ACC112 (cell line): ENCODE measurements at regions not wholly inside any gene's neighbourhood (a gene's known extent, or its start where the extent isn't known, plus 50 kb on each side); places are given as distances from the start of the nearest gene placed in this dataset.
A peak's percentile ranks its signal among the peaks of the same experiment; 100 is the strongest.

Source experiments
- H2AFZ ChIP-seq: fragments of 200-600 bp; sonication (generic); one replicate; pipeline ENCODE4 v1.6.0; 2017; ENCODE audit warnings: antibody characterized with exemption, low read length; ENCODE audit not compliant: unreplicated experiment
- H3K27ac ChIP-seq: fragments of 200-600 bp; sonication (generic); 2 replicates; pipeline ENCODE4 v1.5.1; 2014; ENCODE audit warnings: low read depth, mild to moderate bottlenecking, antibody characterized with exemption, low read length, moderate library complexity
- H3K27me3 ChIP-seq: fragments of 200-600 bp; sonication (generic); 2 replicates; pipeline ENCODE4 v1.6.1; 2014; ENCODE audit warnings: mild to moderate bottlenecking, antibody characterized with exemption, low read length, moderate library complexity, mixed read lengths; ENCODE audit not compliant: insufficient read depth
- H3K36me3 ChIP-seq: fragments of 200-600 bp; sonication (generic); 2 replicates; pipeline ENCODE4 v1.6.1; 2016; ENCODE audit warnings: mild to moderate bottlenecking, antibody characterized with exemption, low read length, moderate library complexity, mixed read lengths; ENCODE audit not compliant: insufficient read depth
- H3K4me1 ChIP-seq: fragments of 200-600 bp; sonication (generic); one replicate; pipeline ENCODE4 v1.6.1; 2016; ENCODE audit warnings: low read length, mixed read lengths; ENCODE audit not compliant: insufficient read depth, unreplicated experiment, control insufficient read depth
- H3K4me3 ChIP-seq: fragments of 200-600 bp; sonication (generic); 2 replicates; pipeline ENCODE4 v1.5.1; 2014; ENCODE audit warnings: mild to moderate bottlenecking, low read depth, low read length
- H3K79me2 ChIP-seq: fragments of 200-600 bp; sonication (generic); one replicate; pipeline ENCODE4 v1.6.0; 2016; ENCODE audit warnings: low read length; ENCODE audit not compliant: control insufficient read depth, unreplicated experiment, insufficient read depth

- peaks cover 79% of the 10 kb centered on the region for H3K27me3 ChIP-seq
- no peak overlapping the region for H3K27ac ChIP-seq
- no peaks in the 10 kb centered on the region for H3K36me3 ChIP-seq
- no peak overlapping the region for H3K4me3 ChIP-seq
- H2AFZ ChIP-seq = no peak overlapping the region
- H3K4me1 ChIP-seq = peaks cover 6% of the 10 kb centered on the region
- no peaks in the 10 kb centered on the region for H3K79me2 ChIP-seq
Measured at GRCh38 chr10:101289541-101289940, 60.3 kb upstream of the LBX1 start.

- peaks cover 76% of the 10 kb centered on the region for H3K27me3 ChIP-seq
- no peak overlapping the region for H2AFZ ChIP-seq
- no peaks in the 10 kb centered on the region for H3K36me3 ChIP-seq
- H3K4me1 ChIP-seq = peaks cover 6% of the 10 kb centered on the region
- no peaks in the 10 kb centered on the region for H3K79me2 ChIP-seq
- no peak overlapping the region for H3K27ac ChIP-seq
- H3K4me3 ChIP-seq = no peak overlapping the region
Measured at GRCh38 chr10:101290431-101290830, 61.2 kb upstream of the LBX1 start.

- Histone ChIP-seq H3K4me1 (peaks cover 6% of the 10 kb centered on the region), H3K4me3 (peak overlapping the region; percentile 81), H3K27ac (no peak overlapping the region)
Measured at GRCh38 chr10:101290881-101291280, 61.6 kb upstream of the LBX1 start.

GRCh38 chr10:101291331-101292193 lies 62.3 kb upstream of the LBX1 start:
- peak overlapping the region; percentile 81 for H3K4me3 ChIP-seq
- no peak overlapping the region for H3K27ac ChIP-seq
- no peaks in the 10 kb centered on the region for H3K79me2 ChIP-seq
- H3K36me3 ChIP-seq = no peaks in the 10 kb centered on the region
- H3K4me1 ChIP-seq = peaks cover 6% of the 10 kb centered on the region
- peak overlapping the region; percentile 76 for H2AFZ ChIP-seq
- H3K27me3 ChIP-seq = peaks cover 69% of the 10 kb centered on the region

More at GRCh38 chr10:101290881-101291280, 61.6 kb upstream of the LBX1 start:
- Histone ChIP-seq H2AFZ (no peak overlapping the region), H3K27me3 (peaks cover 76% of the 10 kb centered on the region), H3K79me2 (no peaks in the 10 kb centered on the region), H3K36me3 (no peaks in the 10 kb centered on the region)

GRCh38 chr10:101292194-101293006 lies 61.6 kb upstream of the BTRC start:
- Histone ChIP-seq H2AFZ (peak overlapping the region; percentile 76), H3K27me3 (peaks cover 69% of the 10 kb centered on the region), H3K79me2 (no peaks in the 10 kb centered on the region), H3K4me1 (peaks cover 6% of the 10 kb centered on the region), H3K4me3 (peak overlapping the region; percentile 81), H3K36me3 (no peaks in the 10 kb centered on the region), H3K27ac (no peak overlapping the region)

GRCh38 chr10:101293007-101293723 lies 60.8 kb upstream of the BTRC start:
- Histone ChIP-seq H3K4me3 (no peak overlapping the region), H3K4me1 (peaks cover 6% of the 10 kb centered on the region), H3K27ac (no peak overlapping the region), H3K36me3 (no peaks in the 10 kb centered on the region), H2AFZ (no peak overlapping the region), H3K79me2 (no peaks in the 10 kb centered on the region), H3K27me3 (peaks cover 64% of the 10 kb centered on the region)

GRCh38 chr10:101294109-101294508 lies 59.9 kb upstream of the BTRC start:
- Histone ChIP-seq H3K79me2 (no peaks in the 10 kb centered on the region), H2AFZ (no peak overlapping the region)

GRCh38 chr10:101295261-101295660 lies 58.7 kb upstream of the BTRC start:
- Histone ChIP-seq H3K36me3 (no peaks in the 10 kb centered on the region), H3K79me2 (no peaks in the 10 kb centered on the region), H3K27me3 (peaks cover 66% of the 10 kb centered on the region), H3K4me3 (no peak overlapping the region), H3K4me1 (peaks cover 6% of the 10 kb centered on the region), H2AFZ (no peak overlapping the region), H3K27ac (no peak overlapping the region)

More at GRCh38 chr10:101294109-101294508, 59.9 kb upstream of the BTRC start:
- Histone ChIP-seq H3K36me3 (no peaks in the 10 kb centered on the region), H3K4me3 (no peak overlapping the region), H3K27ac (no peak overlapping the region), H3K27me3 (peaks cover 69% of the 10 kb centered on the region), H3K4me1 (peaks cover 6% of the 10 kb centered on the region)

GRCh38 chr10:101297901-101298486 lies 56.0 kb upstream of the BTRC start:
- Histone ChIP-seq H2AFZ (no peak overlapping the region), H3K4me1 (no peaks in the 10 kb centered on the region), H3K27me3 (peaks cover 55% of the 10 kb centered on the region), H3K27ac (no peak overlapping the region), H3K79me2 (no peaks in the 10 kb centered on the region), H3K4me3 (no peak overlapping the region), H3K36me3 (no peaks in the 10 kb centered on the region)

GRCh38 chr10:101299211-101299610 lies 54.8 kb upstream of the BTRC start:
- no peak overlapping the region for H3K4me3 ChIP-seq
- H3K79me2 ChIP-seq = no peaks in the 10 kb centered on the region
- H3K36me3 ChIP-seq = no peaks in the 10 kb centered on the region
- H3K27ac ChIP-seq = no peak overlapping the region
- H3K27me3 ChIP-seq = peaks cover 61% of the 10 kb centered on the region
- H2AFZ ChIP-seq = no peak overlapping the region
- no peaks in the 10 kb centered on the region for H3K4me1 ChIP-seq
